ENCODE measurements at regions not wholly inside any gene's neighbourhood (a gene's known extent, or its start where the extent isn't known, plus 50 kb on each side); places are given as distances from the start of the nearest gene placed in this dataset.

DNA sequence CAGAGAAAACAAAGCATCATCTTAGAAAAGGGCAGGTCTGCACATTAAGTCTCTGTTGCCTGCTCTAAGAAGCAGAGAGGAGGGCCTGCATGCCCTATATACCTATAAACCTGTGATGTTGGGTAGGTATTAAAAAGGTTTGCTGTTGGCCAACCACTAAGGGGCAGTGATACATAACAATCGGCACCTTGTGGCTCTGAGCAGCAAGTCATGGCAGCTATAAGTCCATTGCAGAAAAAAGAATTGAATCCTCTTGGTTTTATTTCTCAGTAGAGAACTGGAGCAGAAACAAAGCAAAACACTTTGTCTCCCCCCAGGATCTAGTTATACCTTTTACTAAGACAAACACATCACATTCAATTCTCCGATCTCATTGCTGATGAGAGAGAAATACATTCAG, 1364.4 kb downstream of the STIM2 start:
- 59 to 67% methylated on average over 2 of the region's 2 CpGs for WGBS, 2 donors

DNA sequence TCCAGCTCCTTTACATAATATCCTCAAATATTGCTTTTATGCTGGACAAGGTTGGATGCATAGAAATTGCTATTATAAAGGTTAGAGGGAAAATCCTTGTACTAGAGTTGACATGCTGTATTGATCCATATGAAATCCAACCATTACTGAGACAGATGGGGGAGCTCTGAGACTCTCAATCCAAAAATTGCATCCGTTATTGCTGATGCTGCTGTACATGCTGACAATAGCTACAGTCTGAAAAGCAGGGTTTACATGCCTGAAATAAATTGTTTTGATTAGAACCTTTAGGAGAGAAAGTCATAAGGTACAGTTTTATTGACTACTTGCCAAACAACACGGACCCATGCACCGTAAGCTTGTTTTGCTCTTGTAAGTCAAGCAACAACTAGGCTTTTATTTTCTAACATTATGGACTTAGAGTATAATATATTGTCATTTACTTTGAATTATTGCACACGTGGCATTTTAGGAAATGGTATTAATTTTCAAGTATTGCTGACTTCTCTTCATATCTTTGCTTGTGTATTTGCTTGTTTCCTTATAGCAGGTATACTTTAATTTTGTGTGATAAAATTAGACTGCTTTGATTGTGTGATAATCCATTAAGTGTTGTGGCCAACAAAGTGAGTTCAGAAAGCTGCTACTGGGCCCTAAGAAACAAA, 1365.2 kb downstream of the STIM2 start:
- no peak for DNase-seq

More for the DNA sequence above, 1364.4 kb downstream of the STIM2 start:
- no peak overlapping the region for H3K4me3 ChIP-seq
- H3K27ac ChIP-seq = no peak overlapping the region
- intact Hi-C loops (cut with DNase I) = no loop called here
- H3K9me3 ChIP-seq = no peaks in the 10 kb centered on the region
- no peaks in the 10 kb centered on the region for H3K27me3 ChIP-seq
- no peak for TF ChIP-seq POLR2A (IDR thresholded peaks at IDR 0.05)
- no peaks in the 10 kb centered on the region for H3K36me3 ChIP-seq
- H3K4me1 ChIP-seq = no peaks in the 10 kb centered on the region
- no peak for DNase-seq

DNA sequence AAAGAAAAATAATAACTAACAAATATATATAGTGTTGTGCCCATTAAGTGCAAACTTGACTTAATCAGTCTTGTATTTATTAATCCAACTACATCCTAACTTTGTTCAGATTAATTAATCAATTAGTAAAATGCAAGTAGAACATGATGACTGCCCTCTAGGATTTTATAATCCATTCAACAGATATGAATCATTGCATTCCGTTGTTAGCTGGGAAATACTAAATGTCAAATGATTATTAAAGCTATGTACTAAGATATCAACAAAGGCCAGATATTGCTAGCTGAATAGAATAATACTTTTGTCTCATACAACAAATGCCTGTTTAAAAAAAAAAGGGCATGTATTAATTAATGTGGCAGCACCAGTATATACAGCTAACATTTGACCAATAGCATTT, 1366.3 kb downstream of the STIM2 start:
- WGBS, 2 donors = 21 to 31% methylated on average over 1 of the region's 1 CpG
- no peaks in the 10 kb centered on the region for H3K36me3 ChIP-seq
- no peaks in the 10 kb centered on the region for H3K9me3 ChIP-seq
- intact Hi-C loops (cut with DNase I) = no loop called here
- H3K27ac ChIP-seq = no peak overlapping the region
- no peak for TF ChIP-seq POLR2A (IDR thresholded peaks at IDR 0.05)
- TF ChIP-seq, protein P1, sequence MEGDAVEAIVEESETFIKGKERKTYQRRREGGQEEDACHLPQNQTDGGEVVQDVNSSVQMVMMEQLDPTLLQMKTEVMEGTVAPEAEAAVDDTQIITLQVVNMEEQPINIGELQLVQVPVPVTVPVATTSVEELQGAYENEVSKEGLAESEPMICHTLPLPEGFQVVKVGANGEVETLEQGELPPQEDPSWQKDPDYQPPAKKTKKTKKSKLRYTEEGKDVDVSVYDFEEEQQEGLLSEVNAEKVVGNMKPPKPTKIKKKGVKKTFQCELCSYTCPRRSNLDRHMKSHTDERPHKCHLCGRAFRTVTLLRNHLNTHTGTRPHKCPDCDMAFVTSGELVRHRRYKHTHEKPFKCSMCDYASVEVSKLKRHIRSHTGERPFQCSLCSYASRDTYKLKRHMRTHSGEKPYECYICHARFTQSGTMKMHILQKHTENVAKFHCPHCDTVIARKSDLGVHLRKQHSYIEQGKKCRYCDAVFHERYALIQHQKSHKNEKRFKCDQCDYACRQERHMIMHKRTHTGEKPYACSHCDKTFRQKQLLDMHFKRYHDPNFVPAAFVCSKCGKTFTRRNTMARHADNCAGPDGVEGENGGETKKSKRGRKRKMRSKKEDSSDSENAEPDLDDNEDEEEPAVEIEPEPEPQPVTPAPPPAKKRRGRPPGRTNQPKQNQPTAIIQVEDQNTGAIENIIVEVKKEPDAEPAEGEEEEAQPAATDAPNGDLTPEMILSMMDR (IDR thresholded peaks at IDR 0.05) = no peak
- H3K4me3 ChIP-seq = no peak overlapping the region
- DNase-seq = no peak
- no peaks in the 10 kb centered on the region for H3K27me3 ChIP-seq
- no peaks in the 10 kb centered on the region for H3K4me1 ChIP-seq

More for the DNA sequence above, 1365.2 kb downstream of the STIM2 start:
- TF ChIP-seq, protein P1 (IDR thresholded peaks at IDR 0.05) = no peak
- no peak for TF ChIP-seq POLR2A (IDR thresholded peaks at IDR 0.05)
- Histone ChIP-seq H3K27ac (no peak overlapping the region), H3K27me3 (no peaks in the 10 kb centered on the region), H3K4me1 (no peaks in the 10 kb centered on the region), H3K36me3 (no peaks in the 10 kb centered on the region), H3K9me3 (no peaks in the 10 kb centered on the region), H3K4me3 (no peak overlapping the region)
- intact Hi-C loops (cut with DNase I) = no loop called here
- WGBS, 2 donors = 45 to 64% methylated on average over 4 of the region's 4 CpGs

DNA sequence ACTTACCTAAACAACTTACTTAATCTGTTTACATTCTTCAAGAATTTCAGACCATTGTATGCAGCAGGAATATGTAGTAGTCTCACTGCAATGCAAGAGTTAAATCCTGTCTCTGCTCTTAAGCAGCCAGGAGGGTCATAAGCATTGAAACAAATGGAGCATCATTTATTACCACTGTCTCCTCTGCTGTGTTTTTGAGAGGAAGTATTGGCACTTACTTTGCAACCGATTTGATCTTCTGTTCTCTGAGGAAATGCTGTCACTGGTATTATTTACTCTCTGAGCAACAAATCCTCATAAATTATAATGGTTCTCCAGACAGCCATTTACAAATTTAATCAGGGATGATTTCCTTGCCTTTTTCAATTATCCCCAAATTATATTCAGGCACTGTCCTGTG, 1367.1 kb downstream of the STIM2 start:
- H3K27ac ChIP-seq = no peak overlapping the region
- H3K27me3 ChIP-seq = no peaks in the 10 kb centered on the region
- no peak for TF ChIP-seq POLR2A (IDR thresholded peaks at IDR 0.05)
- TF ChIP-seq, protein P1 (IDR thresholded peaks at IDR 0.05) = no peak
- H3K9me3 ChIP-seq = no peaks in the 10 kb centered on the region
- WGBS, 2 donors = 42 to 63% methylated on average over 1 of the region's 1 CpG
- H3K4me1 ChIP-seq = no peaks in the 10 kb centered on the region
- H3K36me3 ChIP-seq = no peaks in the 10 kb centered on the region
- intact Hi-C loops (cut with DNase I) = no loop called here
- no peak overlapping the region for H3K4me3 ChIP-seq
- DNase-seq = no peak

DNA sequence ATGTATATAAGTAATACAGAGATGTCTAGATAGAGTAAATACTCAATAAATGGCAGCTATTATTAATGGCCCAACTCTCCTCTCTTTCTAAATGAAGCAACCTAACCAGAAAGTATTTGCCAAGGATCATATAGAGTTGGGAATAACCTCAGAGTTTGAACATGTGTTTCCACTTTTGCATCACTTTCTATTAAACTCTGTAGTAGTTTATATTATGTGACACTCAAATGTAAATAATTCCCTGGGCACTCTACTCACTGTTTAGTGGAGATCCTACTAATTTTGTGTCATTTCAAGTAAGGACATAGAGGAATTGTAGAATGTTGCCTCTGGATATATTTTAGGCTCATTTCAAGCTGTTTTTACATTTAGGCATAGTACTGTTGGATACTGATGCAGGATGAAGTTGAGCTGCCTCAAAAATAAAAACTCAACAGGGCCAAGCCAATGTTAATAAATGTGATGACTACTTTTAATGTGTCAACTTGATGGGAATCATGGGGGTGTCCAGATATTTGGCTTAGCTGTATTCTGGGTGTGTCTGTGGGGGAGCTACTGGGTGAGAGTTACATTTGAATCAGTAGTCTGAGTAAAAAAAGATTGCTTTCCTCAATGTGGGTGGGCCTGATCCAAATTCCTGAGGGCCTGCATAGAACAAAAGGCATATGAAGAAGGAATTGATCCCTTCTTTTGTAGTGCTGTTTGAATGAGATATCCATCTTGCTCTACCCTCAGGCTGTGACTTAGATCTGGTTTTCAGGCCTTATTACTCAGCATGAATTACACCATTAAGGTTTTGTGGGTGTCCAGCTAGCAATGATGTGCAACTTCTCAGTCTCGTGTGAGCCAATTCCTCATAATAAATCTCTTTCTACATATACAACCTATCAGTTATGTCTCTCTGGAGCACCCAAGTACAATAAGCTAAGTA, 1368.2 kb downstream of the STIM2 start:
- no peaks in the 10 kb centered on the region for H3K4me1 ChIP-seq
- TF ChIP-seq, protein P1 (IDR thresholded peaks at IDR 0.05) = no peak
- no peak for TF ChIP-seq POLR2A (IDR thresholded peaks at IDR 0.05)
- intact Hi-C loops (cut with DNase I) = no loop called here
- H3K9me3 ChIP-seq = no peaks in the 10 kb centered on the region
- no peaks in the 10 kb centered on the region for H3K36me3 ChIP-seq
- 28 to 50% methylated on average over 1 of the region's 1 CpG for whole genome bisulfite sequencing, 2 donors
- H3K27ac ChIP-seq = no peak overlapping the region
- H3K4me3 ChIP-seq = no peak overlapping the region
- DNase-seq = no peak
- no peaks in the 10 kb centered on the region for H3K27me3 ChIP-seq
